HAP-1 (cell line): ENCODE measurements at regions not wholly inside any gene's neighbourhood (a gene's known extent, or its start where the extent isn't known, plus 50 kb on each side); places are given as distances from the start of the nearest gene placed in this dataset.

Source experiments
- DNase-seq, 2 experiments: peaks; one replicate each; pipeline ENCODE4 v3.0.0-alpha.2; 2016 to 2020; ENCODE audit warnings: low spot score in 2 of 2
- H3K27me3 ChIP-seq: fragments of 250-450 bp; sonication (Bioruptor Pico); 2 replicates; pipeline ENCODE4 v1.5.1; 2020; ENCODE audit warnings: low read depth, mild to moderate bottlenecking, moderate library complexity
- H3K36me3 ChIP-seq: fragments of 250-450 bp; sonication (Bioruptor Pico); replicated peaks from 2 replicates; pipeline ENCODE4 v1.5.1; 2020; ENCODE audit warnings: mild to moderate bottlenecking
- H3K4me1 ChIP-seq: fragments of 250-450 bp; sonication (Bioruptor Pico); 2 replicates; pipeline ENCODE4 v1.5.1; 2020; ENCODE audit warnings: mild to moderate bottlenecking
- H3K4me3 ChIP-seq: fragments of 250-450 bp; sonication (Bioruptor Pico); 2 replicates; pipeline ENCODE4 v1.5.1; 2020; ENCODE audit warnings: mild to moderate bottlenecking, moderate library complexity
- H3K9me3 ChIP-seq: fragments of 250-450 bp; sonication (Bioruptor Pico); 2 replicates; pipeline ENCODE4 v1.5.1; 2020; ENCODE audit warnings: mild to moderate bottlenecking, moderate library complexity
- in situ Hi-C: fragments of 300-500 bp; cut with MboI; formaldehyde crosslinking; loops from 3 replicates; pipeline ENCODE4 v1.14.3; 2020; ENCODE audit warnings: low sequenced_read_pairs, inconsistent platforms, mixed read lengths

- no peaks in the 10 kb centered on the region for H3K9me3 ChIP-seq
- H3K4me3 ChIP-seq: no peak overlapping the region
- DNase-seq: peak in 1 of 2 experiments; percentile 3
- in situ Hi-C loops: no loop called here
- H3K27me3 ChIP-seq: peaks cover 6% of the 10 kb centered on the region
- H3K36me3 ChIP-seq: no peaks in the 10 kb centered on the region
- H3K4me1 ChIP-seq: peaks cover 10% of the 10 kb centered on the region
Observed at GRCh38 chr3:10555263-10555662, 49.9 kb upstream of the ATP2B2 start.

GRCh38 chr3:10556312-10556711, 50.9 kb upstream of the ATP2B2 start:
- Histone ChIP-seq H3K9me3 (no peaks in the 10 kb centered on the region), H3K4me3 (no peak overlapping the region), H3K27me3 (peaks cover 3% of the 10 kb centered on the region), H3K36me3 (no peaks in the 10 kb centered on the region), H3K4me1 (peaks cover 10% of the 10 kb centered on the region)
- in situ Hi-C loops: no loop called here
- DNase-seq: no peak

- Histone ChIP-seq H3K27me3 (peaks cover 3% of the 10 kb centered on the region), H3K36me3 (no peaks in the 10 kb centered on the region), H3K4me3 (no peak overlapping the region), H3K4me1 (peaks cover 10% of the 10 kb centered on the region), H3K9me3 (no peaks in the 10 kb centered on the region)
- in situ Hi-C loops: no loop called here
- DNase-seq: peak in 1 of 2 experiments; percentile 3
Observed at GRCh38 chr3:10557250-10557649, 51.9 kb upstream of the ATP2B2 start.

- in situ Hi-C loops: no loop called here
- peaks cover 3% of the 10 kb centered on the region for H3K27me3 ChIP-seq
- no peaks in the 10 kb centered on the region for H3K36me3 ChIP-seq
- peaks cover 10% of the 10 kb centered on the region for H3K4me1 ChIP-seq
- H3K9me3 ChIP-seq: no peaks in the 10 kb centered on the region
- DNase-seq: no peak
- H3K4me3 ChIP-seq: no peak overlapping the region
Observed at GRCh38 chr3:10557781-10558373, 52.5 kb upstream of the ATP2B2 start.

GRCh38 chr3:10558736-10559135, 53.4 kb upstream of the ATP2B2 start:
- no peak for DNase-seq
- no peak overlapping the region for H3K4me3 ChIP-seq
- peaks cover 4% of the 10 kb centered on the region; the same call in 1 of the 2 replicates for H3K4me1 ChIP-seq
- in situ Hi-C loops: no loop called here
- peaks cover 3% of the 10 kb centered on the region for H3K27me3 ChIP-seq
- no peaks in the 10 kb centered on the region for H3K36me3 ChIP-seq
- no peaks in the 10 kb centered on the region for H3K9me3 ChIP-seq

- in situ Hi-C loops: no loop called here
- DNase-seq: no peak
- Histone ChIP-seq H3K9me3 (no peaks in the 10 kb centered on the region), H3K4me1 (no peaks in the 10 kb centered on the region), H3K36me3 (no peaks in the 10 kb centered on the region), H3K4me3 (no peak overlapping the region), H3K27me3 (peaks cover 3% of the 10 kb centered on the region)
Observed at GRCh38 chr3:10560060-10560861, 54.9 kb upstream of the ATP2B2 start.

- in situ Hi-C loops: no loop called here
- H3K4me1 ChIP-seq: no peaks in the 10 kb centered on the region
- H3K27me3 ChIP-seq: peaks cover 3% of the 10 kb centered on the region
- H3K9me3 ChIP-seq: no peaks in the 10 kb centered on the region
- DNase-seq: no peak
- H3K4me3 ChIP-seq: no peak overlapping the region
- H3K36me3 ChIP-seq: no peaks in the 10 kb centered on the region
Observed at GRCh38 chr3:10561162-10561945, 56.0 kb upstream of the ATP2B2 start.

- DNase-seq: no peak
- Histone ChIP-seq H3K36me3 (no peaks in the 10 kb centered on the region), H3K4me3 (no peak overlapping the region), H3K27me3 (peaks cover 3% of the 10 kb centered on the region), H3K9me3 (no peaks in the 10 kb centered on the region), H3K4me1 (no peaks in the 10 kb centered on the region)
- in situ Hi-C loops: no loop called here
Observed at GRCh38 chr3:10561946-10562560, 56.7 kb upstream of the ATP2B2 start.

- Histone ChIP-seq H3K4me3 (no peak overlapping the region), H3K36me3 (no peaks in the 10 kb centered on the region), H3K27me3 (peaks cover 6% of the 10 kb centered on the region), H3K4me1 (no peaks in the 10 kb centered on the region), H3K9me3 (no peaks in the 10 kb centered on the region)
- DNase-seq: no peak
- in situ Hi-C loops: no loop called here
Observed at GRCh38 chr3:10563396-10563795, 58.0 kb upstream of the ATP2B2 start.

- in situ Hi-C loops: no loop called here
- Histone ChIP-seq H3K36me3 (no peaks in the 10 kb centered on the region), H3K27me3 (peaks cover 3% of the 10 kb centered on the region), H3K4me3 (no peak overlapping the region), H3K9me3 (no peaks in the 10 kb centered on the region), H3K4me1 (no peaks in the 10 kb centered on the region)
- no peak for DNase-seq
Observed at GRCh38 chr3:10565814-10566213, 60.4 kb upstream of the ATP2B2 start.

- Histone ChIP-seq H3K4me3 (no peak overlapping the region), H3K36me3 (no peaks in the 10 kb centered on the region), H3K4me1 (no peaks in the 10 kb centered on the region), H3K27me3 (peaks cover 3% of the 10 kb centered on the region), H3K9me3 (no peaks in the 10 kb centered on the region)
- DNase-seq: no peak
- in situ Hi-C loops: no loop called here
Observed at GRCh38 chr3:10566451-10566850, 61.1 kb upstream of the ATP2B2 start.

GRCh38 chr3:10568549-10568948, 63.2 kb upstream of the ATP2B2 start:
- peaks cover 6% of the 10 kb centered on the region for H3K27me3 ChIP-seq
- in situ Hi-C loops: no loop called here
- no peak for DNase-seq
- no peaks in the 10 kb centered on the region for H3K4me1 ChIP-seq
- H3K4me3 ChIP-seq: no peak overlapping the region
- no peaks in the 10 kb centered on the region for H3K9me3 ChIP-seq
- no peaks in the 10 kb centered on the region for H3K36me3 ChIP-seq

GRCh38 chr3:10570196-10570946, 65.0 kb upstream of the ATP2B2 start:
- no peak overlapping the region for H3K4me3 ChIP-seq
- H3K27me3 ChIP-seq: peaks cover 7% of the 10 kb centered on the region
- no peaks in the 10 kb centered on the region for H3K9me3 ChIP-seq
- no peaks in the 10 kb centered on the region for H3K36me3 ChIP-seq
- in situ Hi-C loops: no loop called here
- no peak for DNase-seq
- H3K4me1 ChIP-seq: no peaks in the 10 kb centered on the region
